NT2/D1 (cell line): ENCODE measurements at regions not wholly inside any gene's neighbourhood (a gene's known extent, or its start where the extent isn't known, plus 50 kb on each side); places are given as distances from the start of the nearest gene placed in this dataset.
"Not testable (repeated sequence)": the region's sequence is repeated elsewhere in the genome, so short reads cannot be mapped to it uniquely, and the experiment has no call there.

ENCODE experiments used
- DNase-seq: peaks from one replicate; pipeline ENCODE4 v3.0.0-alpha.2; 2011; ENCODE audit warnings: low read depth, low spot score
- H3K27me3 ChIP-seq: 2 replicates; pipeline ENCODE4 v1.6.0; 2011; ENCODE audit warnings: mild to moderate bottlenecking; ENCODE audit not compliant: insufficient read length, insufficient read depth
- H3K36me3 ChIP-seq: 2 replicates; pipeline ENCODE4 v1.6.1; 2011; ENCODE audit warnings: mild to moderate bottlenecking, low read length, mixed read lengths; ENCODE audit not compliant: insufficient read depth, insufficient read length
- H3K4me1 ChIP-seq: 2 replicates; pipeline ENCODE4 v1.5.1; 2011; ENCODE audit not compliant: insufficient read depth, insufficient read length
- H3K4me3 ChIP-seq: 2 replicates; pipeline ENCODE4 v1.5.1; 2011; ENCODE audit warnings: low read depth; ENCODE audit not compliant: insufficient read length
- H3K9ac ChIP-seq: 2 replicates; pipeline ENCODE4 v1.6.0; 2011; ENCODE audit warnings: low read depth; ENCODE audit not compliant: insufficient read length
- H3K9me3 ChIP-seq: 2 replicates; pipeline ENCODE4 v1.5.1; 2011; ENCODE audit warnings: mild to moderate bottlenecking, low read length; ENCODE audit not compliant: insufficient read depth
- SUZ12 ChIP-seq: IDR thresholded peaks from 2 replicates; pipeline ENCODE4 v1.6.1; 2011; ENCODE audit not compliant: insufficient read length, insufficient read depth; ENCODE audit errors: extremely low read depth
- YY1 ChIP-seq: IDR thresholded peaks from 2 replicates; pipeline ENCODE4 v1.6.1; 2011; ENCODE audit not compliant: insufficient read length, insufficient read depth
- ZNF274 ChIP-seq: IDR thresholded peaks from 2 replicates; pipeline ENCODE4 v1.6.1; 2011; ENCODE audit warnings: mild to moderate bottlenecking, low read depth, low read length

DNA sequence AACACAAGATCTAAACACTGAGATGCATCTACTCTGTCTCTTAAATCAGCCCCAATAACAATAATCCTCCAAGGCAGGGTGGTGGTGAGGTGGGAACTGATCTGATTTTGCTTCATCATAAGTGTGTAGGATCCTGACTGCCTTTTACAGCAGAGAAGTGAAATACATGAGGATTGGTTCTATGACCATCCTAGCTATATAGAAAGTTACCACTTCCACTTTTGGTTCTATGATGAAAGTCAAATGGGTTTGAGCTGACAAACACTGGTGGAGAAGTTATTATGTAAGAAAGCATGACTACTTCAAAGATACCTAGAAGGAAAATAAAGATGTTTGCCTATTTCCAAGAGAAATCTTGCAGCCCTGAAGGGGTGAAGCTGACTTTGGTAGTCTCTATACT lies 181.6 kb downstream of the NKX6-1 start:
- no peak for TF ChIP-seq SUZ12
- TF ChIP-seq ZNF274 = no peak
- no peak for TF ChIP-seq YY1
- no peaks in the 10 kb centered on the region for H3K27me3 ChIP-seq
- no peaks in the 10 kb centered on the region for H3K9me3 ChIP-seq
- no peaks in the 10 kb centered on the region for H3K36me3 ChIP-seq
- no peak overlapping the region for H3K4me3 ChIP-seq
- DNase-seq = no peak
- H3K4me1 ChIP-seq = no peaks in the 10 kb centered on the region
- H3K9ac ChIP-seq = no peak overlapping the region

DNA sequence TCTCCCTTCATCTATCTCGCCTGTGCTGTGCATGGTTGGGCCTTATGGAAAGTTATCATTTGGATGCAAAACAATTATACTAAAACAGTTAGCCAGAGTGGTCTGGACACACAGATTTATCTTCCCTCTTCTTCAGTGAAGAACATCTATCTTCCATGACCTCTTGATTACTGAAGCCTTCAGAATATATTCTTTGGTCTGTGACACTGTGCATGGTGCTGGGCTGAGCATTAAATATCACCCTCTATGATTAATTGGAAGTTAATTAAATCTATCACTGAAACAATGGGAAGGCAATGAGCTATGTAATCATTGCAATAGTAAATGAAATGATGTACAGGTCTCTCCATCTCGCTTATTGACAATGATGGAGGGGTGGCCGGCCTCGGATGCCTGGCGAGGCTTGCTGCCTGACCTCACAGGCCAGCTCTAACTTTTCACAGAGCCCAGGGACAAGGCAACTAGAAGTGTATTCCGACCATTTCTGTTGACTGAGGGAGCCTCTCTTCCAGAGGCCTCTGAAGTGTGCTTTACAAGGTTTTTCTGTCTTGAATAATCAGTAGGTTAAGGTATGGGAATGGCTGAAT lies 186.6 kb downstream of the NKX6-1 start:
- no peaks in the 10 kb centered on the region for H3K36me3 ChIP-seq
- TF ChIP-seq SUZ12 (no peak), YY1 (no peak), ZNF274 (no peak)
- H3K4me1 ChIP-seq = no peaks in the 10 kb centered on the region
- no peak for DNase-seq
- no peak overlapping the region for H3K9ac ChIP-seq
- no peaks in the 10 kb centered on the region for H3K27me3 ChIP-seq
- H3K4me3 ChIP-seq = no peak overlapping the region
- H3K9me3 ChIP-seq = no peaks in the 10 kb centered on the region

- Histone ChIP-seq H3K27me3 (no peaks in the 10 kb centered on the region), H3K4me3 (no peak overlapping the region), H3K4me1 (no peaks in the 10 kb centered on the region), H3K36me3 (no peaks in the 10 kb centered on the region), H3K9ac (no peak overlapping the region), H3K9me3 (no peaks in the 10 kb centered on the region)
- no peak for TF ChIP-seq SUZ12
- TF ChIP-seq YY1 = no peak
- no peak for TF ChIP-seq ZNF274
- no peak for DNase-seq
These were observed 189.9 kb downstream of the NKX6-1 start for GRCh38 chr4:84309191-84309590.

DNA sequence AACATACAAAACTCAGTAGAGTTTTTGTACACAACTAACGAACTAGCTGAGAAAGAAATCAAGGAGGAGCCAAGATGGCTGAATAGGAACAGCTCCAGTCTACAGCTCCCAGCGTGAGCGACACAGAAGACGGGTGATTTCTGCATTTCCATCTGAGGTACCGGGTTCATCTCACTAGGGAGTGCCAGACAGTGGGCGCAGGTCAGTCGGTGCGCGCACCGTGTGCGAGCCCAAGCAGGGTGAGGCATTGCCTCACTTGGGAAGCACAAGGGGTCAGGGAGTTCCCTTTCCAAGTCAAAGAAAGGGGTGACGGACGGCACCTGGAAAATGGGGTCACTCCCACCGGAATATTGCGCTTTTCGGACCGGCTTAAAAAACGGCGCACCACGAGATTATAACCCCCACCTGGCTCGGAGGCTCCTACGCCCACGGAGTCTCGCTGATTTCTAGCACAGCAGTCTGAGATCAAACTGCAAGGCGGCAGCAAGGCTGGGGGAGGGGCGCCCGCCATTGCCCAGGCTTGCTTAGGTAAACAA lies 200.3 kb downstream of the NKX6-1 start:
- Histone ChIP-seq H3K9me3 (peaks cover 18% of the 10 kb centered on the region), H3K4me3 (peak overlapping the region; percentile 28), H3K9ac (peak overlapping the region; percentile 42)
- not testable (repeated sequence) for H3K27me3 ChIP-seq, H3K4me1 ChIP-seq, H3K36me3 ChIP-seq, DNase-seq

DNA sequence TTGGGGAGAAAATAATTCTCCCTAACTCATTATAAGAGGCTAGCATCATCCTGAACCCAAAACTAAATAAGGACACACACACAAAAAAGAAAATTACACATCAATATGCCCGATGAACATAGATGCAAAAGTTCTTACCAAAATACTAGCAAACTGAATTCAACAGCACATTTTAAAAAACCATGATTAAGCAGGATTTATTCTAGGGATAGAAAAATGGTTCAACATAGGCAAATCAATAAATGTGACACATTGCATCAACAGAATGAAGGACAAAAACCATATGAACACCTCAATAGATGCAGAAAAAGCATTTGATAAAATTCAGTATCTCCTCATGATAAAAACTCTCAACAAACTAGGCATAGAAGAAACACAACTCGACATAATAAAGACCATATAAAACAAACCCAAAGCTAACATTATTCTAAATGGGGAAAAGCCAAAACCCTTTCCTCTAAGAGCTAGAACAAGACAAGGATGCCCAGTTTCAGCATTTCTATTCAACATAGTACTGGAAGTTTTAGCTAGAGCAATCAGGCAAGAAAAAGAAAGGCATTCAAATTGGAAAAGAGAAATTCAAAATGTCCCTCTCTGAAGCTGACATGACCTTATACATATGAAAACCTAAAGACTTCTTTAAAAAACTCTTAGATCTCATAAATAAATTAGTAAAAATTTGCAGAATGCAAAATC lies 200.9 kb downstream of the NKX6-1 start:
- peaks cover 18% of the 10 kb centered on the region for H3K9me3 ChIP-seq
- DNase-seq = no peak
- H3K4me1 ChIP-seq = no peaks in the 10 kb centered on the region
- no peak for TF ChIP-seq YY1
- TF ChIP-seq SUZ12 = no peak
- TF ChIP-seq ZNF274 = no peak
- peak overlapping the region; percentile 42 for H3K9ac ChIP-seq
- peak overlapping the region; percentile 28 for H3K4me3 ChIP-seq
- no peaks in the 10 kb centered on the region for H3K36me3 ChIP-seq
- no peaks in the 10 kb centered on the region for H3K27me3 ChIP-seq

- no peak for TF ChIP-seq SUZ12
- TF ChIP-seq YY1 = no peak
- no peak for TF ChIP-seq ZNF274
- no peaks in the 10 kb centered on the region for H3K36me3 ChIP-seq
- H3K9ac ChIP-seq = no peak overlapping the region
- no peaks in the 10 kb centered on the region for H3K4me1 ChIP-seq
- no peak overlapping the region for H3K4me3 ChIP-seq
- peaks cover 5% of the 10 kb centered on the region for H3K9me3 ChIP-seq
- H3K27me3 ChIP-seq = no peaks in the 10 kb centered on the region
- DNase-seq = no peak
These were observed 207.1 kb downstream of the NKX6-1 start for GRCh38 chr4:84291969-84292368.

- no peak overlapping the region for H3K9ac ChIP-seq
- H3K9me3 ChIP-seq = no peaks in the 10 kb centered on the region
- TF ChIP-seq ZNF274 (no peak), SUZ12 (no peak), YY1 (no peak)
- DNase-seq = peak; percentile 30
- peaks cover 3% of the 10 kb centered on the region for H3K36me3 ChIP-seq
- H3K4me3 ChIP-seq = no peak overlapping the region
- H3K27me3 ChIP-seq = no peaks in the 10 kb centered on the region
- no peaks in the 10 kb centered on the region for H3K4me1 ChIP-seq
These were observed 213.0 kb downstream of the NKX6-1 start for GRCh38 chr4:84286048-84286447.

- H3K4me1 ChIP-seq = no peaks in the 10 kb centered on the region
- peaks cover 3% of the 10 kb centered on the region for H3K36me3 ChIP-seq
- DNase-seq = no peak
- no peak overlapping the region for H3K4me3 ChIP-seq
- no peaks in the 10 kb centered on the region for H3K9me3 ChIP-seq
- no peak for TF ChIP-seq ZNF274
- no peak for TF ChIP-seq YY1
- TF ChIP-seq SUZ12 = no peak
- no peak overlapping the region for H3K9ac ChIP-seq
- no peaks in the 10 kb centered on the region for H3K27me3 ChIP-seq
These were observed 219.4 kb downstream of the NKX6-1 start for GRCh38 chr4:84279678-84280077.
